Activated naive CD8-positive, alpha-beta T cell treated with anti-CD3 and anti-CD28 coated beads for 36 hours (primary cell): ENCODE measurements at regions not wholly inside any gene's neighbourhood (a gene's known extent, or its start where the extent isn't known, plus 50 kb on each side); places are given as distances from the start of the nearest gene placed in this dataset.
"Not testable (repeated sequence)": the region's sequence is repeated elsewhere in the genome, so short reads cannot be mapped to it uniquely, and the experiment has no call there.

Experiments used
- DNase-seq: peaks from one replicate; pipeline ENCODE4 v3.0.0; 2021
- H3K27ac Mint-ChIP-seq: one replicate; pipeline ENCODE4 v1.8.0; 2022; ENCODE audit warnings: mild to moderate bottlenecking, moderate library complexity, mixed read lengths
- H3K27me3 Mint-ChIP-seq: one replicate; pipeline ENCODE4 v1.8.0; 2022; ENCODE audit warnings: mild to moderate bottlenecking, mixed read lengths
- H3K36me3 Mint-ChIP-seq: one replicate; pipeline ENCODE4 v1.8.0; 2021; ENCODE audit warnings: mild to moderate bottlenecking, mixed read lengths
- H3K4me1 Mint-ChIP-seq: one replicate; pipeline ENCODE4 v1.8.0; 2021; ENCODE audit warnings: mixed read lengths
- H3K4me3 Mint-ChIP-seq: one replicate; pipeline ENCODE4 v1.8.0; 2022; ENCODE audit warnings: mild to moderate bottlenecking, moderate library complexity, mixed read lengths
- H3K9me3 Mint-ChIP-seq: one replicate; pipeline ENCODE4 v1.8.0; 2022; ENCODE audit warnings: mixed read lengths

DNA sequence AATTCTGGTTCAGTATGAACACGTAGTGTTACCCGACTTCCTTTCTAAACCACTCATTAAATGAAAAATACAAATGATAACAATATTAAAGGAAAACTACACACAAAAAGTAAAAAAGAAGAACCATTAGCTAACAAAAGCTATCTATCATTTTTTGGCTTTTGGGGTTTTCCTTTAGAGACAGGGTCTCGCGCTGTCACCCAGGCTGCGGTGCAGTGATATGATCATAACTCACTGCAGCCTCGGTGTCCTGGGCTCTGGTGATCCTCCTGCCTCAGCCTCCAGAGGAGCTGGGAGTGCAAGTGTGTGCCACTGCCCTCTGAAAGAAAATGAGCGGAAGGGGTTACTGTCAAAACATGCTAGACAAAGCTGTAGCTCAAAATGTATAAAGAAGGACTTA is 238.2 kb upstream of the AVPR1A start:
- Mint-ChIP-seq H3K4me1 (no peaks in the 10 kb centered on the region), H3K27me3 (no peaks in the 10 kb centered on the region), H3K4me3 (no peak overlapping the region), H3K36me3 (no peaks in the 10 kb centered on the region), H3K27ac (no peak overlapping the region), H3K9me3 (no peaks in the 10 kb centered on the region)
- DNase-seq = no peak

DNA sequence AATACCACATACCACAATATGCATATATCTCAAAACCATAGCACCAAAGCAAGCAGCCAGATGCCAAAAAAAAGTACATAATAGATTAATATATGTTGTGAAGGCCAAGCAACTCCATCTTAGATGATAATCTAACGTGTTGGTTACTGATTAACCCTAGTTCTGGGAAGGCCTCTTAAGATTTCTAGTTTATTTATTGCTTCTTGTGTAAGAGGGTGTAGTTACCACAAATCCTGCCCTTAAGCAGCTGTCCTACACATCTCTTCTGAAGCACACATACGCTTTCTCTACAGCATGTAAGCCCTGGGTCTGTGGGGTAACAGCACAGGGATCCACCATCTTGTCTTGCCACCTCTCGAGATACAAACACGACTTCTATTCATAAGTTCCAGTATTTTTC is 236.8 kb upstream of the AVPR1A start:
- Mint-ChIP-seq H3K4me1 (no peaks in the 10 kb centered on the region), H3K27me3 (no peaks in the 10 kb centered on the region), H3K36me3 (no peaks in the 10 kb centered on the region), H3K4me3 (no peak overlapping the region), H3K9me3 (no peaks in the 10 kb centered on the region), H3K27ac (no peak overlapping the region)
- DNase-seq = no peak

DNA sequence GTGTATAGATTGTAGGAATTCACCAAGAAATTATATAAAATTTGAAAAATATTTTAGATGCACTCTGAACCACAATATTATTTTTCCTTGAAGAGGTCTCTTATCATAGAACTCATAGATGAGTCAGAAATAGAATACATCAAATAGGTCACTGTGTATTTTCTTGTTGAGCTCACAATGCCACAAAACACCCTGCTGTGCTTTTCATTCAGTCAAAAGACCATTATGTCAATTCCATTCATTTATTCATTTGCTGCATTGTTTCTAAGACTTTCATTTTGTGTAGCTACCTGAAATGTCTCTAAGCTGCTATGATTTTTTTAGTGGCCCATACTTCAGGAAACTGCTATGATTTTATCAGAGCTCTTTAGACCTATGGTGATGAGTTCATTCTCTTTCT is 231.9 kb upstream of the AVPR1A start:
- DNase-seq = no peak
- H3K4me1 Mint-ChIP-seq = no peaks in the 10 kb centered on the region
- no peaks in the 10 kb centered on the region for H3K27me3 Mint-ChIP-seq
- H3K9me3 Mint-ChIP-seq = no peaks in the 10 kb centered on the region
- no peaks in the 10 kb centered on the region for H3K36me3 Mint-ChIP-seq
- H3K4me3 Mint-ChIP-seq = no peak overlapping the region
- H3K27ac Mint-ChIP-seq = no peak overlapping the region

DNA sequence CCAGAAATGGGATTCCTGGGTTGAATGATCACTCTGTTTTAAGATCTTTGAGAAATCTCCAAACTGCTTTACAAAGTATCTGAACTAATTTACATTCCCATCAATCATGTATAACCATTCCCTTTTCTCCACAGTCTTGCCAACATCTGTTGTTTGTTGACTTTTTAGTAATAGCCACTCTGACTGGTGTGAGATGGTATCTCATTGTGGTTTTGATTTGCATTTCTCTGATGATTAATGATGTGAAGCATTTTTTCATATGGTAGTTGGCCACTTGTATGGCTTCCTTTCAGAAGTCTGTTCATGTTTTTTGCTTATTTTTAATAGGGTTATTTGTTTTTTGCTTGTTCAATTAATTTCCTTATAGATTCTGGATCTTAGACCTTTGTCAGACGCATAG is 211.8 kb upstream of the AVPR1A start:
- no peaks in the 10 kb centered on the region for H3K36me3 Mint-ChIP-seq
- H3K27ac Mint-ChIP-seq = no peak overlapping the region

DNA sequence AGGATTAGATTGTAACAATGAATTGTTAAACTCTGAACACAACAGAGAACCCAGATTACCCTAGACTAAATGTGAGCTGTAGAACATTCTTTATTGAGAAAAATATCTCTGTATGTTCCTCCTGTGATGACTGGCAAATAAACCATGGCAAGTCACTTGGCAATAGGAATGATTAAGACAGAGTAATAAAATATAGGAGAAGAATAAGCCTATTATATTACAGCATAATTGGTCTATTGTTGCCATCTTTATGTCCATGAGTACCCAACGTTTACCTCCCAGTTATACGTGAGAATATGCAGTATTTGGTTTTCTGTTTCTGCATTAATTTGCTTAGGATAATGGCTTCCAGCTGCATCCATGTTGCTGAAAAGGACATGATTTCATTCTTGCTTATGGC is 211.2 kb upstream of the AVPR1A start:
- H3K27me3 Mint-ChIP-seq = no peaks in the 10 kb centered on the region
- no peak overlapping the region for H3K4me3 Mint-ChIP-seq
- no peaks in the 10 kb centered on the region for H3K36me3 Mint-ChIP-seq
- peaks cover 6% of the 10 kb centered on the region for H3K9me3 Mint-ChIP-seq
- no peak for DNase-seq
- H3K27ac Mint-ChIP-seq = no peak overlapping the region
- no peaks in the 10 kb centered on the region for H3K4me1 Mint-ChIP-seq

More for the DNA sequence above, 211.8 kb upstream of the AVPR1A start:
- no peak overlapping the region for H3K4me3 Mint-ChIP-seq
- H3K9me3 Mint-ChIP-seq = peaks cover 6% of the 10 kb centered on the region
- no peaks in the 10 kb centered on the region for H3K27me3 Mint-ChIP-seq
- no peak for DNase-seq
- no peaks in the 10 kb centered on the region for H3K4me1 Mint-ChIP-seq

DNA sequence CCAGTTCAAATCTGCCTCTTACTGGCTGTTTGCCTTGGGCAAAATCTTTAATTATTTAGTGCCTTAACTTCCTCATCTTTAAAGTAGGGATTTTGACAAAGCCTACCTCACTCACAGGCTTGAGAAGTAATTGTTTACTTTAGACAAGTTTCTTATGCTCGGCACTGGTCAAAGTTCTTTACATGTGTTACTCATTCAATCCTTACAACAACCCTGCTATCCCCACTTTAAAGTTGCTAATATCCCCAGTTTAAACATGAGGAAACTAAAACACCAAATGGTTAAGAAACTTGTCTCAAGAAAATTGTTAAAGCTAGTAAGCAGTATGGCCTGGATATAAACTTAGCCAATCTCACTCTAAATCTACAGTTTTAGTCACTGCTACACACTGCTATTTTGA is 204.0 kb upstream of the AVPR1A start:
- Mint-ChIP-seq H3K9me3 (no peaks in the 10 kb centered on the region), H3K27ac (no peak overlapping the region), H3K4me3 (no peak overlapping the region), H3K36me3 (no peaks in the 10 kb centered on the region), H3K27me3 (no peaks in the 10 kb centered on the region), H3K4me1 (no peaks in the 10 kb centered on the region)
- DNase-seq = no peak

DNA sequence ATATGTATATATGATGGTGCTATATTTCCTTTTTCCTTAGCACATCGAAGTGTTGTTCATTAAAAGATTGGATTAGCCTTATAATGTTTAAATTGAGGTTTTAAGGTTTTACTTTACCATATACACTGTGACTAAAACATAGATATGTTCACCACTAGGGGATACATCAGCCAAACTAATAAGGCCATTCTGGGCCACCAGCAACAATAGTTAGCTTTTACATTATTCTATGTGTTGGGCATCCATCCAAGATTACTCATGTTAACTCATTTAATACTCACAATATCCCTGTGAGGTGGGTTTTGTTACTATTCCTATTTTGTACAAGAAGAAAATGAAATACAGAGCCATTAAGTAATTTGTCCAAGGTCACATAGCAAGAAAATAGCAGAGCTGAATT is 202.6 kb upstream of the AVPR1A start:
- Mint-ChIP-seq H3K36me3 (no peaks in the 10 kb centered on the region), H3K27me3 (no peaks in the 10 kb centered on the region), H3K4me3 (no peak overlapping the region), H3K4me1 (no peaks in the 10 kb centered on the region), H3K27ac (no peak overlapping the region), H3K9me3 (no peaks in the 10 kb centered on the region)
- DNase-seq = no peak

DNA sequence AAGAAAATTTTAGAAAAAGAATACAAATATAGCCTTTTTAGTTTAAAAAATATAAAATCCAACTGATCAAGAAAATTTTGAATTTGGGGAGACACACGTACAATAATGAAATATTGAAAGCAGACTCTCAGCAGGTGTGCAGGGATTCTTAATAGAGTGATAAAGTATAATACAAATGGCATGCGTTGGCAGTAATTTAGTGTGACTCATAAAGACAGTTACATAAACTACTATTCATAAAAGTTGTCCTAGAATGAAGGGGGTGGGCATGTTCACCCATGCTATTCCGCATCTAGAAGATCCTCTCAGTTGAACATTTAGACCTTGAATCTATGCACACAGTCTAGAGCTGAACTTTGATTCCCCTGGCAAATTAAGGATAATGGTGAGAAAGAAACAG is 200.4 kb upstream of the AVPR1A start:
- Mint-ChIP-seq H3K36me3 (no peaks in the 10 kb centered on the region), H3K4me3 (no peak overlapping the region), H3K27ac (no peak overlapping the region), H3K9me3 (no peaks in the 10 kb centered on the region), H3K4me1 (no peaks in the 10 kb centered on the region), H3K27me3 (no peaks in the 10 kb centered on the region)
- DNase-seq = no peak

DNA sequence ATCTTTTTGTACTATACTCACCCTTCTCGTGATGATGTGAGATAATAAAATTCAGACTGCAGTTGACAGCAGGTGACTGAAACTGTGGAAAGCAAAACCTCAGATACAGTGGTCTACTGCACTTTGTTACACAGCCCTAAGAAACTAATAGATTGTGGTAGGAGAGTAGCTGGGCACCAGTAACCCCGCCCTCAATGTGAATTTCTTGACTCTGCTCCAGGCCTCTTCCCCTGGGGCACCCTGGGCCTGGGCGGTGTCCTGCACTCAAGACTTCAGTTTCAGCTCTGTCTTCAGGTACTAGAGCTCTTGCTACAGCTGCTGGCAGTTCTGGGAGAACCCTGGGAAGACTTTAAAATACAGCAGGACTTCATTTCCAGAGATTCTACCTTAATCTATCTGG is 197.6 kb upstream of the AVPR1A start:
- Mint-ChIP-seq H3K4me3 (no peak overlapping the region), H3K9me3 (no peaks in the 10 kb centered on the region), H3K36me3 (no peaks in the 10 kb centered on the region), H3K4me1 (no peaks in the 10 kb centered on the region), H3K27me3 (no peaks in the 10 kb centered on the region), H3K27ac (no peak overlapping the region)
- no peak for DNase-seq

DNA sequence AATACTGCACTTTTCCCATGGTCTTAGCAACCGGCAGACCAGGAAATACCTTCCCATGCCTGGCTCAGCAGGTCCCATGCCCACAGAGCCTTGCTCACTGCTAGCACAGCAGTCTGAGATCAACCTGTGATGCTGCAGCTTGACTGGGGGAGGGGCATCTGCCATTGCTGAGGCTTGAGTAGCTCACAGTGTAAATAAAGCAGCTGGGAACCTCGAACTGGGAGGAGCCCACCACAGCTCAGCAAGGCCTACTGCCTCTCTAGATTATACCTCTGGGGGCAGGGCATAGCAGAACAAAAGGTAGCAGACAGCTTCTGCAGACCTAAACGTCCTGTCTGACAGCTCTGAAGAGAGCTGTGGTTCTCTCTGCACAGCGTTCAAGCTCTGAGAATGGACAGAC is 186.2 kb upstream of the AVPR1A start:
- H3K36me3 Mint-ChIP-seq, DNase-seq, H3K27ac Mint-ChIP-seq, H3K4me1 Mint-ChIP-seq, H3K4me3 Mint-ChIP-seq, H3K27me3 Mint-ChIP-seq: not testable (repeated sequence)
- peaks cover 13% of the 10 kb centered on the region for H3K9me3 Mint-ChIP-seq

DNA sequence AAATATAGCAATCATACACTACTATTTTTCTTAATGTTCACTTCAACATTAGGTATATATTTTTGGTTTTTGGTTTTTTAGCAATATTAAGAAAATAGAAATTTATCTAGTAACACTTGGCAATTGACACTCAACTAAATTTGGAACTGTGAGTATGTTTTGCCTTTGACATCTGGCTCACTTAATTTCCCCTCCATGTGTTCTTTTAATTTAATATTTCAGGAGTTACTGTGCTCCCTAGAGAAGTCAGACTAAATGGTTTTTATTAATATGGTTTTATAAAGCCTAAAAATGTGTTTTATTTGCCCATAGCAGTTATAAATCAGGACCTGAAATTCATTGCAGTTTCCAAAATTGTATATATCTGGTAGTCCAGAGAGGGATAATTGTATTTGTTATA is 175.3 kb upstream of the AVPR1A start:
- Mint-ChIP-seq H3K9me3 (no peaks in the 10 kb centered on the region), H3K4me3 (no peak overlapping the region), H3K4me1 (no peaks in the 10 kb centered on the region), H3K27me3 (no peaks in the 10 kb centered on the region), H3K27ac (no peak overlapping the region), H3K36me3 (no peaks in the 10 kb centered on the region)
- no peak for DNase-seq

DNA sequence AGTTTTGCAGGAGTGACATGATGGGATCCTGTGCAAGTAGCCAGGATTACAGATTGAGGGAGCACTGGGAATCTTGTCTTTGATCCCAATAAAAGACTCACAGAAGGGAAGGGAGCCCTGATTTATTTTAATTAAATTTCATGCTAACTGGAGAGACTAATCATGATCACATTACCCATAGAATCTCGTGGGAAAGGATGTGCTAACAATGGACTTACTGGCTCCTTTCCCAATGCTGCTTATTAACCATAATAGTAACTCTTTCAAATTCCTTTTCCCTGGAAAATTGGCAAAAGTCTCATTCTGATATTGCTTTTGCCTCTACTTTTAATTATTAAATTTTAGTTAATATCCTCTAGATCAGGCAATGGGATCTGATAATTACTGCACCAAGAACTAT is 174.8 kb upstream of the AVPR1A start:
- Mint-ChIP-seq H3K27me3 (no peaks in the 10 kb centered on the region), H3K36me3 (no peaks in the 10 kb centered on the region), H3K27ac (no peak overlapping the region), H3K4me1 (no peaks in the 10 kb centered on the region), H3K9me3 (no peaks in the 10 kb centered on the region), H3K4me3 (no peak overlapping the region)
- no peak for DNase-seq

DNA sequence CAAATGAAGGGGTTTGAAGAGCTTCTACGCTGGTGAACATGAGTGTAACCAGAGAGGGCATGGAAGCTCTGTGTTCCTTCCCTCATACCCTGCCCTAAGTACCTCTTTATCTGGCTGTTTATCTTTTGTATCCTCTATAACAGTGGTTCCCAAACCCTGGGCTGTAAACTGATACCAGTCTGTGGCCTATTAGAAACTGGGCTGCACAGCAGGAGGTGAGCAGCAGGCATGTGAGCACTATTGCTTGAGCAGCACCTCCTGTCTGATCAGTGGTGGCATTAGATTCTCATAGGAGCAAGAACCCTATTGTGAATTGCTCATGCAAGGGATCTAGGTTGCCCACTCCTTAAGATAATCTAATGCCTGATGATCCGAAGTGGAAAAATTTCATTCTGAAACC is 172.9 kb upstream of the AVPR1A start:
- no peaks in the 10 kb centered on the region for H3K27me3 Mint-ChIP-seq
- H3K27ac Mint-ChIP-seq = no peak overlapping the region
- H3K9me3 Mint-ChIP-seq = no peaks in the 10 kb centered on the region
- H3K36me3 Mint-ChIP-seq = no peaks in the 10 kb centered on the region
- no peaks in the 10 kb centered on the region for H3K4me1 Mint-ChIP-seq
- H3K4me3 Mint-ChIP-seq = no peak overlapping the region
- no peak for DNase-seq

DNA sequence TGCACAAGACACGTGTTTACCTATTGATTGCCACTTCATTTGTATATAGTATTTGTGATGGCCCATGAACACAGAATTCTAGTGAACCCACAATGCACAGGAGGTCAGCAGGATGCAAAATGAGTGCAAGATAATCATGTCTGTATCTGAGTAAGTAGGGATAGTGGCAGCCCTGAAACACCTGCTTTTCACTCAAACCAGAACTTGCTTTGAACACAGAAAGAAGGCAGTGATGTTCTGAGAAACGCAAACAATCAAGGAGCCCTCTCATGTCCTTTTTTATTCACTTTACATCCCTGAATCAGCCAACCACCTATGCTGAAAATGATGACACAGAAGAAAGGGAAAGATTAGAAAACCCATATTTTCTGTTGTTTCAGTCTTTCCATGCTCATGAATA is 170.4 kb upstream of the AVPR1A start:
- no peak for DNase-seq
- Mint-ChIP-seq H3K4me1 (no peaks in the 10 kb centered on the region), H3K9me3 (no peaks in the 10 kb centered on the region), H3K36me3 (no peaks in the 10 kb centered on the region), H3K4me3 (no peak overlapping the region), H3K27me3 (no peaks in the 10 kb centered on the region), H3K27ac (no peak overlapping the region)

DNA sequence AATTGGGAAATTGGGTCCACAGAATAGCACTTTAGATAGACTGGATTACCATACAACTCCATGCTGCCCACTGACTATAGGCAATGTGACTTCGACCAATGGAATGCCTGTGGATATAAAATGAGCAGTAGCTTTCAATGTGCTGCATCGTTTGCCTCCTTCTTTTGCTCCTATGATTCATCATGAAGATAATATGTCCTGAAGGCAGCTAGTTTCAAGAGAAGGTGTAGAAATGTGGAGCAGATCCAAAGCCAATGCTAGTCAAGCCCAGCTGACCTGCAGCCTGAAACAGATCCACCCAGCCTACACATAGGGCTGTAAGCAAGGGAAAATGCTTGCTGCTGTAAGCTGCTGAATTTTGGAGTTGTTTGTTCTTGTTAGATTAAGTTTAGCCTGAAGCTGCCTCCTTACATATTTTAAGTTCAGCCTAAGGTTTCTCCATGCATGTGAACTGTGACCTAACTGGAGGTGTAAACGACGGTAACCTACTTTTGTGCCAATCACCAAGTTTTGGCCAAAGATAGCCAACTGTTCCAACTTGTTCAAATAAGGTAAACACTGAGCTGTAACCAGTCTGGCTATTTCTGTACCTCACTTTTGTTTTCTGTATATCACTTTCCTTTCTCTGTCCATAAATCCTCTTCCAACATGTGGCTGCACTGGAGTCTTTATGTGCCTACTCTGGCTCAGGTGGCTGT is 169.1 kb upstream of the AVPR1A start:
- no peaks in the 10 kb centered on the region for H3K4me1 Mint-ChIP-seq
- DNase-seq = no peak
- H3K4me3 Mint-ChIP-seq = no peak overlapping the region
- no peaks in the 10 kb centered on the region for H3K36me3 Mint-ChIP-seq
- H3K27ac Mint-ChIP-seq = no peak overlapping the region
- no peaks in the 10 kb centered on the region for H3K9me3 Mint-ChIP-seq
- H3K27me3 Mint-ChIP-seq = no peaks in the 10 kb centered on the region

DNA sequence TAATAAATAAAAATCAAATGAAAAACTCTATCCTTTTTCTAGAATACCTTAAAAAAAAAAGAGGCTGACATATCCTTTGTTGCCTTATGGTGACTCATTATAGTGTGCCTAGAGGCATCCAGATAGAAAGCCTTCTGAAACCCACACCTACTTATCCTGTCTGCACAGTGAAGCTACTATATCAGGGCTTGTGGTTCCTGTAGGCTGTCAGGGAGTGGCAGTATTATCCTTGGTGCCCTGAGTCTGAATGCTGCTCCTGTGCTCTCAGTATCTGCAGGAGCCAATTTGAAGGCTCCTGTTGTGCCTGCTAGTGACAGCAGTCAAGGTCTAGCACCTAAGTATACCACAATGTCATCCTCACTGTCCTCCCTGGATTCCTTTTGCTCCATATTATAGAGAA is 168.4 kb upstream of the AVPR1A start:
- Mint-ChIP-seq H3K9me3 (no peaks in the 10 kb centered on the region), H3K27ac (no peak overlapping the region), H3K4me3 (no peak overlapping the region), H3K27me3 (no peaks in the 10 kb centered on the region), H3K4me1 (no peaks in the 10 kb centered on the region), H3K36me3 (no peaks in the 10 kb centered on the region)
- no peak for DNase-seq

DNA sequence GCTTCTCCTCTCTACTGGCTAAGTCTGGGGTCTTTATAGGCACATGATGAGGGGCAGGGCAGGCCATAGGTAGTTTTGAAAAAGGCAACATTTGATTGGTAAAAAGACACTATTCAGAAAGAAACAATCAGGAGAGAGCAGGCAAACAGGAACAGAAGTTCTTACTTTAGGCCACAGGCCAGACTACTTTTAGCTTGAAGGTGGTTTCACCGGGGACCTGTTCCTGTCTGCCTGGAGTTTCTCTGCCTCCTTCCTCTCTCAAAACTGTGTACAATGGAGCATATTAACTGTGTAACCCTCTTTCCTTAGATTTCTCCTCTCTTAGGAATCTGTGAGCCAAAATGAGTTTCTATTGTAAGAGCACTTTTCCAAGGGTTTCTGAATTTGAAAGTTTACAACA is 167.9 kb upstream of the AVPR1A start:
- DNase-seq = no peak
- H3K36me3 Mint-ChIP-seq = no peaks in the 10 kb centered on the region
- no peaks in the 10 kb centered on the region for H3K4me1 Mint-ChIP-seq
- no peaks in the 10 kb centered on the region for H3K27me3 Mint-ChIP-seq
- no peak overlapping the region for H3K4me3 Mint-ChIP-seq
- no peaks in the 10 kb centered on the region for H3K9me3 Mint-ChIP-seq
- H3K27ac Mint-ChIP-seq = no peak overlapping the region
